ENCODE measurements at regions not wholly inside any gene's neighbourhood (a gene's known extent, or its start where the extent isn't known, plus 50 kb on each side); places are given as distances from the start of the nearest gene placed in this dataset.
"Not testable (repeated sequence)": the region's sequence is repeated elsewhere in the genome, so short reads cannot be mapped to it uniquely, and the experiment has no call there.

DNA sequence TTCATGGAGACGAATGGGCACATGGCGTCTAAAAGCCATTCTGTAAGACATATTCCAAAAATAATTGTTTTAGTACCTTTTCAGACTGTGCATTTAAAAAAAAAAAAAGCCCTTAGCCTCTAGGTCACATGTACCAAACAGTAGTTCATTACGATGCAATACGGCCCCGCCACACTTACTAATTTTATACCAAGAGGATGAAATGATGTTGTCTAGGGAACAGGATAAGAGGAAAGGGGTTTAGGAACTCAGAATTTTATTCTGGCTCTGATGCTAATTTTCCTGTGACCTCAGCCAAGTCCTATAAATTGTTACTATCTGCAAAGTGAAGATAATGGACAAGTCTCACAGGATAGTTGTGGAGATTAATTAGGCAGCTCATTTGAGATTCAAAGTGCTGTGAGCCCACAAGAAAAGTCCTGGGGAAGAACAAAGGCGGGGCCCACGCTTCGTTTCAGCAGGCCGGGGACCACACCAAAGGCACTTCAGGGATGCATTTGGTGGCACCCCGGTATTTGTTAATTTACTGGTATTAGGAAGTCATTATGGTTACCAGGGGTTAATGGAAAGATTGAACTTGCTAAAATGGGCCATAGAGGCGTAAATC is 511.1 kb downstream of the IRS2 start:
- DNase-seq (ENCODE audit: low spot score): no peak

DNA sequence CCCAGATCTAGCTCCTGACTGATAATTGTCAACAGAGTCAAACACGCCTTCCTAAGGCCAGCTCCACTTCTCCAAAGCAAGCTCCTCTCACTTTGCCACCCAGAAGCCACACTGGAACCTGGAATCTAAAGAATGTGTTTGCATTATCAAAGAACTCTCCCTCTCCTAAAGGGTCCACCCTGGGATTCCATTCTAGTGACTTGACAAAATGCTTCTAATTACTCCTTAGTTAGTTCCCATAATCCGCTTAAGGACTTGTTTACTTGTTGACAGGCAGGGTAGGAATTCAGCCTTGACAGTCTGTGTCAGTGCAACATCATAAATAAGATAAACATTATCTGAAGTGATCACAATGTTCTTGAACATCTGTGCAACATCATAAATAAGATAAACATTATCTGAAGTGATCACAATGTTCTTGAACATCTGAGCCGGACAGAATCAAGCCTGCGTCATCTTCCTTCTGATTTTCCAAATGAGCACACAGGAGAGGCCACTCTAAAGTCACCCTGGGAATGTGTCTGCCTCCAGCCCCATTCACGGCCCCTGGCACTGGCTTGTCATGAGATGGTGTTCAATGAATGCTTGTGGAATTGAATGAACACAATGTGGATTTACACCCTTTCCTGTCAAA is 512.1 kb downstream of the IRS2 start:
- no peak for DNase-seq (ENCODE audit: low spot score)

DNA sequence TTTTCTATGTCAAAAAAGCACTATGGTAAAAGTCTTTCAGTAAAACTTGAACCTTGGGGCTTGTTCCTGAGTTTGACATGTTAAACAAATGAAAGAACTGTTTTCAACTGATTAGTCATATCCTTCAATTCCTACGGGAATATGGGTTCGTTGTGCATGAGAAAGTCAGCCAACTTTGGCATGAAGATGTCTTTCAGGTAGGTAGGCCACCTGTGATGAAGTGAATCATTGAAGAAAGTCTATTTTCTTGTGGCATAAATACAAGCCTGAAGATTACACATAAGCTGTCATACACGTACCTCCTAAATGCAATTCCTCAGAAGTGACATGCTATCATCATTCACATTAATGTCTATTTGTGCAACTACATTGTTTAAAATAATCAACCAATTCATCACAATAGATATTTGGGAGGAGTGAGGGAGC is 513.0 kb downstream of the IRS2 start:
- no peak for DNase-seq (ENCODE audit: low spot score)

DNA sequence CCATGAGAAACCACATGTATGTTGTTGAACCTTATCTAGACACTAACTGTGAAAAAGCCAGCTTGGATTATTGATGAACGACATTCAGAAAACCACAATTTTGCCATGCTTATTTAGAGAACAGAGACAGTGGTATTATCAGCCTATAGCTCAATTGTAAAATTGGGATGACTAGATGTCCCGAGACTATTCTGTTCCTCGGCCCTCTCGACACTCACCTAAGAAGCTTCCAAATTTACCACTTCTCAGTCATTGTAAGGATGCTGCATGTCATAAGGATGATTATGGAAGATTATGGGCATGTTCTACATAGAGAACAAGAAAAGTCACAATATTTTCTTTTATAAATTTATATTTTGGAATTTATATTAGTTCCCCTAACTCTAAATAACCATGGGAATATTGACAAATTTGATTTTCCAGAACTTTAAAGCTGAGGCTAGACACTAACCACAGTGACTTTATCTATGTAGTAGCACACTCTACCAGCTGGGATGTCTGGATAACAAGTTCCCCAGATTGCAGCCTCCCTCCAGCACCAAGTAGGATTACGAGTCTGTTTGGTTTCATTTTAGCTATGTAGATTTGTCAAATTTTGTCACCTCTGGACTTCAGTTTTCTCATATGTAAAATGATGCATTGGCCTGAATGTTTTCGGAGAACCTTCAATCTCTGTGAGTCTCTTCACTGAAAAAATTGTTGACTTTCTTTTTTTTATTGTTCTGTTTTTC is 513.6 kb downstream of the IRS2 start:
- no peak for DNase-seq (ENCODE audit: low spot score)

DNA sequence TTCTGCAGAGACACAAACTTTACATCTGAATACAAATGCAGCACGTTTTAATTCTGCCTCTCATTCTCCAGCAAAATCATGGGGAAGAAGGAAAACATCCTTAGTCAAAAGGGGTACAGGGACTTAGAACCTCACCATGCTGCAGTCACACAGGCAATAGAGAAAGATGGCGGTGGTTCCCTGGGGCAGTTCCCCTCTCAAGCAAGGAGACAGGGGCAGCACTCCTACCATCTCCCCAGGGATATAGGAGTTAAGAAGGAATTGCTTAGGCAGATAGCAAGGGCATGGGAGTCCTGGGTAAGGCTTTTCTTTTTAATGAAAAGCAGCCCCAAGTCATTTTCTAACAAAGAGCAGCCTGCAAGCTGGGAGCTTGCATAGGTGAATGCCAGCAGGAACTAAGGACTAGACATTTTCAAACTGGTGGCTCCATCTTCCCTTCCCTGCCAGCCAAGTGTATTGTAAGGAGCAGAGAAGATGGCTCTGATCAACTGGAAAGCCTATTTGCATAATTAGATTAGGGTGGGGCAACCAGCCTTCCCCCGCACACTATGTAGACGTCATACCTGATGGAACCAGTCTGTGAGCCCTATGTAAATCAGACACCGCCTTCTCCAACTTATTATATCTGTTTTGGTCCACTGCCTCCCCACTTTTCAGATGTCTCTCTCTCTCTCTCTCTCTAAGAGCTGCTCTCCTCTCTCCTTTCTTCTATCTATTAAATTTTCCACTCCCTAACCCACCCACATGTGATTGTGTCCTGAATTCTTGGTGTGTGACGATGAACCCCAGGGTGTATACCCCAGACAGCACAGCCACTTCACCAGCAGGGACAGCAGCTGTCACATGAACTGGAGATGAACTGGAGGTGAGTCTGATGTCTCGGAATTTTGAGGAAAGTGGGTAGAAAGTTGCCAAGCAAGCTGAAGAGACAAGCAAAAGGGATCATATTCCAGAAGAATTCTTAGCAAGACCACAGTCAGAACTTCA is 514.5 kb downstream of the IRS2 start:
- no peak for DNase-seq (ENCODE audit: low spot score)

DNA sequence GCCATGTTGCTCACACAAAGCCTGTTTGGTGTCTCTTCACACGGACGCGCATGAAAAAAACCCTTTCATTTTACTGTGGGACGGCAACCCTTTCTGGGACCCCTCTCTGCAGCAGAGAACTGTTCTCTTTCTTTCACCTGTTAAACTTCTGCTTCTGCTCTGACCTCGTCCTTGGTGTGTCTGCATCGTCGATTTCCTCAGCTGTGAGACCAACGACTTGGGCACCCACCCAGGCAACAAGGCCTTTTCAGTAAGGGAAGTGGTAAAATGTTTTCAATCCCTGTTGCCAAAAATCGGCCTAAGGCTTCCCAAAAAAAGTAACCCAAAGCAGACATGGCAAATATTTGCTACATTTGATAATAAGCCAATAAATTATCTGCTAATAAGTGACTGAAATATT is 515.3 kb downstream of the IRS2 start:
- no peak for DNase-seq (ENCODE audit: low spot score)

DNA sequence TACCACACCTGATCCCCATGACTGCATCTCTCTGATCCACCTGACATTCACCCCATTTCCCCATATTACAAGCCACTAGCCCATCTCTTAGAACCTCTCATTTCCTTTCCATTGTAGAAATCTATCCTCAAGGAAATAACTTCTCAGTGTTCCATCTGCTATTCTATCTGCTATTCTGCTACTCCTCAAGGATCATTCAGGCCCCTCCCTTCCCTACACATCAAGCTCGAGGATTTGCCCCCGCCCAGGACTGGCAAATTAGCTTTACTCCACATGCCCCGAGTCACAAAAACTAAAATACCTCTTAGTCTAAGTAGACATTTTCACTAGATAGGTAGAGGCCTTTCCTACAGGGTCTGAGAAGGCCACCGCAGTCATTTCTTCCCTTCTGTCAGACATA is 517.0 kb downstream of the IRS2 start:
- not testable (repeated sequence) for DNase-seq (ENCODE audit: low spot score)

DNA sequence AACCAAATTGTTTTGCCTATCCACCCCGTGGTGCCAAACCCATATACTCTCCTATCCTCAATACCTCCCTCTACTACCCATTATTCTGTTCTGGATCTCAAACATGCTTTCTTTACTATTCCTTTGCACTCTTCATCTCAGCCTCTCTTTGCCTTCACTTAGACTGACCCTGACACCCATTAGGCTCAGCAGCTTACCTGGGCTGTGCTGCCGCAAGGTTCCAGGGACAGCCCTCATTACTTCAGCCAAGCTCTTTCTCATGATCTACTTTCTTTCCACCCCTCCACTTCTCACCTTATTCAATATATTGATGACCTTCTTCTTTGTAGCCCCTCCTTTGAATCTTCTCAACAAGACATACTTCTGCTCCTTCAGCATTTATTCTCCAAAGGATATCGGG is 517.9 kb downstream of the IRS2 start:
- DNase-seq (ENCODE audit: low spot score): not testable (repeated sequence)

DNA sequence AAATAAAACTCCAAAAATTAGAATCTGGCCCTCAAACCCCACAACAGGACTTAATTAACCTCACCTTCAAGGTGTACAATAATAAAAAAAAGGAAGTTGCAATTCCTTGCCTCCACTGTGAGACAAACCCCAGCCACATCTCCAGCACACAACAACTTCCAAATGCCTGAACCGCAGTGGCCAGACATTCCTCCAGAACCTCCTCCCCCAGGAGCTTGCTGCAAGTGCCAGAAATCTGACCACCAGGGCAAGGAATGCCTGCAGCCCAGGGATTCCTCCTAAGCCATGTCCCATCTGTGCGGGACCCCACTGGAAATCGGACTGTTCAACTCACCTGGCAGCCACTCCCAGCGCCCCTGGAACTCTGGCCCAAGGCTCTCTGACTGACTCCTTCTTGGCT is 519.0 kb downstream of the IRS2 start:
- not testable (repeated sequence) for DNase-seq (ENCODE audit: low spot score)

DNA sequence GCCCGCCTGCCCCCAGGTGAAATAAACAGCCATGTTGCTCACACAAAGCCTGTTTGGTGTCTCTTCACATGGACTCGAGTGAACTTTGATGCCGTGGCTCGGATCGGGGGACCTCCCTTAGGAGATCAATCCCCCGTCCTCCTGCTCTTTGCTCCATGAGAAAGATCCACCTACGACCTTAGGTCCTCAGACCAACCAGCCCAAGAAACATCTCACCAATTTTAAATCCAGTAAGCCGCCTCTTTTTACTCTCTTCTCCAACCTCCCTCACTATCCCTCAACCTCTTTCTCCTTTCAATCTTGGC is 521.0 kb downstream of the IRS2 start:
- not testable (repeated sequence) for DNase-seq (ENCODE audit: low spot score)

DNA sequence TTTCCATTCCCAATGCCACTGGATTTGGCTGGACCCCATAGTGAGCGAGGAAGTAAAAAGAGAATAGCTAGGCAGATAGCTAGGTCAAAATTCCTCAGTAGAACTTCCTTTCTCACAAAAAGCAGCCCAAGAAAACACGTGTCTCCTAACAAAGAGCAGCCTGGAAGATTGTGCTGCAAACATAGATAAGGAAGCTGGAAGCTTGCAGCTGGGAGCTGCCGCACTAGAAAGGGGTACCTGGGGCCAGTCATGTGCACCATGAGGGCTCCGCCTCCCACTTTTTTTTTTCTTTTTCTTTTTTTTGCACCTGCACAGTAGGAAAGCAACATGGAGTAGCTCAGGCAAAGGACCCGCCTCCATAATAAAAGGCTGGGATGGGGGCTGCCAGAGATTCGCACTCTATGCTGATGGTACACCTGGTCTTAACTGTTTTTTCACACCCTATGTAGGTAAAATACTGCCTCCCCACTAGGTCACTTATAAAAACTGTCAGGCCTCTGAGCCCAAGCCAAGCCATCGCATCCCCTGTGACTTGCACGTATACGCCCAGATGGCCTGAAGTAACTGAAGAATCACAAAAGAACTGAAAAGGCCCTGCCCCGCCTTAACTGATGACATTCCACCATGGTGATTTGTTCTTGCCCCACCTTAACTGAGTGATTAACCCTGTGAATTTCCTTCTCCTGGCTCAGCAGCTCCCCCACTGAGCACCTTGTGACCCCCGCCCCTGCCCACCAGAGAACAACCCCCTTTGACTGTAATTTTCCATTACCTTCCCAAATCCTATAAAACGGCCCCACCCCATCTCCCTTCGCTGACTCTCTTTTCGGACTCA is 521.6 kb downstream of the IRS2 start:
- not testable (repeated sequence) for DNase-seq (ENCODE audit: low spot score)

DNA sequence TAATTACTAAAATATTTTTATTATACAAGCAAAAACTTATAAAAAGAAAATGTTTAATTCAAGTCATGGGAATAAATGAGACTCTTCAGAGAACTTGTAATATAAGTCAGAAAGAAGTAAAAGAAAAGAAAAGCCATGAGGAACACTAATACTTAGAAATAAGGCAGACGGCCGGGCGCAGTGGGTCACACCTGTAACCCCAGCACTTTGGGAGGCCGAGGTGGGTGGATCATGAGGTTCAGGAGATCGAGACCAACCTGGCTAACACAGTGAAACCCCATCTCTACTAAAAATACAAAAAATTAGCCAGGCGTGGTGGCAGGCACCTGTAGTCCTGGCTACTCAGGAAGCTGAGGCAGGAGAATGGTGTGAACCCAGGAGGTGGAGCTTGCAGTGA is 528.6 kb downstream of the IRS2 start:
- not testable (repeated sequence) for DNase-seq (ENCODE audit: low spot score)

All from mucosa of gallbladder (tissue), 1 donor.